MM.1S (cell line): ENCODE measurements at regions not wholly inside any gene's neighbourhood (a gene's known extent, or its start where the extent isn't known, plus 50 kb on each side); places are given as distances from the start of the nearest gene placed in this dataset.

Experiments
- DNase-seq: peaks from one replicate; pipeline ENCODE4 v3.0.0-alpha.2; 2015
- H2AFZ ChIP-seq: fragments of 300-600 bp; sonication (generic); 2 replicates; pipeline ENCODE4 v1.6.0; 2016; ENCODE audit warnings: antibody characterized with exemption, low read length
- H3F3A ChIP-seq: fragments of 300-600 bp; sonication (generic); 2 replicates; pipeline ENCODE4 v1.6.1; 2016; ENCODE audit warnings: mild to moderate bottlenecking, antibody characterized with exemption, low read length, moderate library complexity, mixed read lengths; ENCODE audit not compliant: insufficient read depth
- H3K27ac ChIP-seq: fragments of 300-600 bp; sonication (generic); 2 replicates; pipeline ENCODE4 v1.5.1; 2016; ENCODE audit warnings: mild to moderate bottlenecking, low read length
- H3K27me3 ChIP-seq: fragments of 300-600 bp; sonication (generic); replicated peaks from 2 replicates; pipeline ENCODE4 v1.6.0; 2016; ENCODE audit warnings: low read length; ENCODE audit not compliant: insufficient read depth
- H3K36me3 ChIP-seq: fragments of 300-600 bp; sonication (generic); replicated peaks from 2 replicates; pipeline ENCODE4 v1.6.1; 2016; ENCODE audit warnings: mild to moderate bottlenecking, low read length, mixed read lengths; ENCODE audit not compliant: insufficient read depth
- H3K4me1 ChIP-seq: fragments of 300-600 bp; sonication (generic); 2 replicates; pipeline ENCODE4 v1.6.1; 2016; ENCODE audit warnings: low read length, mixed read lengths
- H3K4me2 ChIP-seq: fragments of 300-600 bp; sonication (generic); 2 replicates; pipeline ENCODE4 v1.6.0; 2016; ENCODE audit warnings: low read depth, low read length
- H3K4me3 ChIP-seq: fragments of 300-600 bp; sonication (generic); 2 replicates; pipeline ENCODE4 v1.5.1; 2016; ENCODE audit warnings: low read length, mixed read lengths
- H3K79me2 ChIP-seq: fragments of 300-600 bp; sonication (generic); 2 replicates; pipeline ENCODE4 v1.6.1; 2016; ENCODE audit warnings: mixed run types, low read length, mixed read lengths
- H3K9ac ChIP-seq: fragments of 300-600 bp; sonication (generic); 2 replicates; pipeline ENCODE4 v1.6.1; 2016; ENCODE audit warnings: low read length, mixed read lengths
- H3K9me2 ChIP-seq: fragments of 300-600 bp; sonication (generic); replicated peaks from 2 replicates; pipeline ENCODE4 v1.6.1; 2016; ENCODE audit warnings: mild to moderate bottlenecking, low read length, mixed read lengths; ENCODE audit not compliant: insufficient read depth
- H3K9me3 ChIP-seq: fragments of 300-600 bp; sonication (generic); replicated peaks from 2 replicates; pipeline ENCODE4 v1.6.1; 2016; ENCODE audit warnings: mild to moderate bottlenecking, low read length, mixed read lengths; ENCODE audit not compliant: insufficient read depth
- H4K20me1 ChIP-seq: fragments of 300-600 bp; sonication (generic); 2 replicates; pipeline ENCODE4 v1.6.1; 2016; ENCODE audit warnings: mild to moderate bottlenecking, low read length, moderate library complexity, mixed read lengths; ENCODE audit not compliant: insufficient read depth
- CTCF ChIP-seq: fragments of 300-600 bp; sonication (generic); IDR thresholded peaks from 2 replicates; pipeline ENCODE4 v1.5.1; 2016; ENCODE audit warnings: antibody characterized with exemption, low read length, mixed read lengths
- EZH2 ChIP-seq: fragments of 300-600 bp; sonication (generic); optimal IDR thresholded peaks from 2 replicates; pipeline ENCODE3; 2017; ENCODE audit warnings: low read depth, mild to moderate bottlenecking, antibody characterized with exemption, low read length, mixed read lengths
- EZH2phosphoT487 ChIP-seq: fragments of 300-600 bp; sonication (generic); IDR thresholded peaks from 2 replicates; pipeline ENCODE4 v1.6.1; 2018; ENCODE audit warnings: antibody characterized with exemption, low read length

GRCh38 chr12:84807249-84807648 lies 105.3 kb downstream of the SLC6A15 start:
- Histone ChIP-seq H3K4me1 (no peaks in the 10 kb centered on the region), H3K27me3 (no peaks in the 10 kb centered on the region), H3K9me3 (no peaks in the 10 kb centered on the region), H3K27ac (no peak overlapping the region), H3K9ac (no peak overlapping the region), H3K4me2 (no peak overlapping the region), H3K79me2 (no peaks in the 10 kb centered on the region), H2AFZ (no peak overlapping the region), H4K20me1 (no peaks in the 10 kb centered on the region), H3K9me2 (no peaks in the 10 kb centered on the region), H3K36me3 (no peaks in the 10 kb centered on the region), H3K4me3 (no peak overlapping the region), H3F3A (no peaks in the 10 kb centered on the region)
- DNase-seq: no peak
- TF ChIP-seq EZH2 (no peak), EZH2phosphoT487 (no peak), CTCF (no peak)

- Histone ChIP-seq H3K27ac (no peak overlapping the region), H3K4me1 (no peaks in the 10 kb centered on the region), H3K36me3 (no peaks in the 10 kb centered on the region), H4K20me1 (no peaks in the 10 kb centered on the region), H3K9me3 (no peaks in the 10 kb centered on the region), H2AFZ (no peak overlapping the region), H3K4me3 (no peak overlapping the region), H3K79me2 (no peaks in the 10 kb centered on the region), H3K9ac (no peak overlapping the region), H3K27me3 (no peaks in the 10 kb centered on the region), H3K4me2 (no peak overlapping the region), H3F3A (no peaks in the 10 kb centered on the region), H3K9me2 (no peaks in the 10 kb centered on the region)
- no peak for DNase-seq
- no peak for TF ChIP-seq EZH2
- no peak for TF ChIP-seq EZH2phosphoT487
- no peak for TF ChIP-seq CTCF
Measured at GRCh38 chr12:84805474-84805858, 107.1 kb downstream of the SLC6A15 start.

GRCh38 chr12:84804691-84805473 lies 107.7 kb downstream of the SLC6A15 start:
- Histone ChIP-seq H3K4me2 (no peak overlapping the region), H3K27me3 (no peaks in the 10 kb centered on the region), H3K36me3 (no peaks in the 10 kb centered on the region), H3K4me3 (no peak overlapping the region), H3K79me2 (no peaks in the 10 kb centered on the region), H3F3A (no peaks in the 10 kb centered on the region), H3K4me1 (no peaks in the 10 kb centered on the region), H4K20me1 (no peaks in the 10 kb centered on the region), H3K27ac (no peak overlapping the region), H3K9ac (no peak overlapping the region), H2AFZ (no peak overlapping the region), H3K9me2 (no peaks in the 10 kb centered on the region), H3K9me3 (no peaks in the 10 kb centered on the region)
- TF ChIP-seq EZH2phosphoT487 (no peak), EZH2 (no peak), CTCF (no peak)
- no peak for DNase-seq
